GM21528 (cell line): ENCODE measurements at regions not wholly inside any gene's neighbourhood (a gene's known extent, or its start where the extent isn't known, plus 50 kb on each side); places are given as distances from the start of the nearest gene placed in this dataset.
"Not testable (repeated sequence)": the region's sequence is repeated elsewhere in the genome, so short reads cannot be mapped to it uniquely, and the experiment has no call there.

Source experiments
- ATAC-seq: cut with Tn5 transposase; IDR thresholded peaks from one replicate; pipeline ENCODE4 v1.9.1; 2021; ENCODE audit warnings: mild to moderate bottlenecking, moderate library complexity; ENCODE audit not compliant: unreplicated experiment, low FRiP score

DNA sequence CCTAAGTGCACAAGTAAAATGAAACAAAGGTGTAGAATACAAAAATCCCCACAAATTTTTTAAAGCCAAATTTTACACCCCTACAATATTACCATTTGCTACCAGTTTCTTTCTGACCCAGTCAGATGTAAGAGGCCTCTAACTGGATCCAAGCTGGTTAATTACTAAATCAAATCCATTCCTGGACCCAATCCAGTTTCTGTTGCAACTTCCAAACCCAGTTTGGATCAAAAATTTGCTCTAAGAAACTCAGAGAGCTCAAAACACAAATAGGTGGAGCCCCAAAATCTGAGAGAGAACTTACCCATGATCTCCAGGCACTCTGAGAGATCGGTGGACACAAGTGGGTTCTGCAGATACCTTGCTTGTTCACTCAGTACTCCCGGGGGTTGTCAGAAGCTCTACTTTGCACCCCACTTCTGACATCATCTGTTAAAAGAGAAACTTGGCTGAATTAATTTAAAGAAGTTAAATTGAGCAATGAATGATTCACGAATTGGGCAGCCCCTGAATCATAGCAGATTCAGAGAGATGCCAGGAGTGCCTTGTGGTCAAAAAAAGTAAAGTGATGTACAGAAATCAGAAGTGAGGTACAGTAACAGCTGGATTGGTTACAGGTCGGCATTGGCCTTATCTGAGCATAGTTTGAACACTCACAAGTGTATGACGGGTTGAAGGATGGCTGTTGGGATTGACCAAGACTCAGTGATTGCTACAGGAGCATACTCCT lies 448.0 kb downstream of the KCNT2 start:
- no peak for ATAC-seq

DNA sequence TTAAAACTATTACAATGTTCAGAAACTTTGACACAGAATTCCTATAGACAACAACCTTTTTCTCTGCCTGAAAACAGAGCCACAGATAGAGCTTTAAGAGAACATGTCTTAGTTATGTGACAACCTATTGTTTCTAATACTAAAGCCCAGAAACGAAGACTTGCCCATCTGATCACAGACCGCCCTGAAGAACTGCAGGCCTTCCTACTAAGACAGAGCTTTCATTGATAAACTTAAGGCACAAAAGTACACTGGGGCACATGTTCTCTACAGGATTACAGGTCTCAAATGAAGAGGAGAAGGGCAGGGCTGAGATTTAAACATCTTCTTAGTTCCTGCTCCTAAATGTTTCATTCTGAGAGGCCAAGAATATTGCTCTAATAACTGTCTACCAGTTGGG lies 452.7 kb downstream of the KCNT2 start:
- ATAC-seq = no peak

GRCh38 chr1:196152975-196153374 lies 455.3 kb downstream of the KCNT2 start:
- no peak for ATAC-seq

GRCh38 chr1:196152086-196152485 lies 456.2 kb downstream of the KCNT2 start:
- ATAC-seq = no peak

DNA sequence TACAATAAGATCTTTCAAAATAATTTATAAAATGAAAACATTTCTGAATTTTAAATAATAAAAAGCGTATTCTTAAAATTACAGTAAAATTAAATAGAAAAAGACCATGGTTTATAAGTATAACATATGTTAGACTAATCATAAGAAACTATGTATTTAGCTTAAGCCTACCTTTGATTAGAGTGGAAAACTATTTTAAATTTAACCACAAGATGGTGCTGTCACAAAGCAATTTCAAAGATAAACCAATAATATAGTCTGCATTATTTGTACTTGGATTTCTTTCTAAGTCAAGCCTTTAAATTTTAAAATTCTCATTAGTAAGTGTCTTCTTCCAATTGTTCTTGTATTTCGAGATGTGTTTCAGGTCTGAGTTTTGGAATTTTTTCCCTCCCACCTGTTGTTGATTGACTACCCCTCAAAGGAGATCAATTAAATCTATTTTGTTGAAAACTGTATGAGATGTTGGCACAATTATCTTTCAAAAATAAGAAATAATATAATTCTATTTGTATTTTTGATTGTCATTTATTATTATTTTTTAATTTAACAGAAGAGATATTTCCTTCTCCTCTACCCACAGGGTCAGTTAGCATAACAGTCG lies 459.8 kb downstream of the KCNT2 start:
- no peak for ATAC-seq

DNA sequence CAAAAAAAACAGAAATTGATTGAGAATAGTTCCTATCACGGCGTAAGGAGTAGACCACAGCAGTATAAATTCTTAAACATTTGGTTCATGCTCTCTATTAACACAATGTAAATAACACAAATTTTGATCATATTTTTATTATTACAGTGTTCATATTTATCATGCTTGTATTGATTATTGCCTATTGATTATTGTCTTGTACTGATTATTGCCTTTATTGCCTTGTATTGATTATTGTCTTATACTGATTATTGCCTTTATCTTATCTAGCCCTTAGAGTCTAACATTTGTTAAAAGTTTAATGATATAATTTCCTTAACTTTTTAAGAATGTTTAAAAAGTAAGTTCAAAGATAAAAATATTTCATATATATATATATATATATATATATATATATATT lies 460.7 kb downstream of the KCNT2 start:
- no peak for ATAC-seq

- ATAC-seq = not testable (repeated sequence)
These were observed 463.1 kb downstream of the KCNT2 start for GRCh38 chr1:196145151-196145550.

- ATAC-seq = no peak
These were observed 463.7 kb downstream of the KCNT2 start for GRCh38 chr1:196144588-196144987.

DNA sequence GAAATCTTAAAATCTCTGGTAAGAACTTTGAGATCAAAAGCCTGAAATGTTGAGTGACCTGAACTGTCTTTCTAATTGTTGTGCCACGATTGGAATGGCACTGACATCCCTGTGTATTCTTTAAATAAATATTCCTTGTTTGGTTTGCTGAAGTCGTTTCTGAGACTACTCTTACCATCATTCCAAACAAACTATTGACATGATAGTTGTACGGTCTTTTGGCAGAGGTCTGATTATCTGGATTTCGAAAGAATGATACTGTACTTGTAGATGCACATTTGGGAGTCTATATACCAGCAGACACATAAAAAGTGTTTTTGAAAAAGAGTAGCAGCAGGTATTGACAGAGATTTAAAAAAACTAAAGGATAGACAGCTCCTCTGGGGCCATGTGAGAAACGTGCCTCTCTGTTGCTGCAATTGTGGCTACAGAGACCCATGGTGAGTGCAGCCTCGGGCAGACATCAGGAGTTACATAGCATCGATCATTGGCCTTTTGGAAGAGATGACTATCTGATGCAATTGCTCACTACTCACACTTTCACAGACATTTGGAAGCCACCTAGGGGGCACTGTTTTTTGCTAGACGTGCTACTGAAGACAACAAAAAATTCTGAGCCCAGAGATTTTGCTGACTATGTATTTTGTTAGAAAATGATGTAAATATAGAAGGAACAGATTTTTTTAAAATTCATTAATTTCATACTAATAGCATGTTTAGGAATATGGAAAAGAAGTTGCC lies 464.5 kb downstream of the KCNT2 start:
- no peak for ATAC-seq

GRCh38 chr1:196142111-196142640 lies 466.1 kb downstream of the KCNT2 start:
- ATAC-seq = no peak

GRCh38 chr1:196136396-196136795 lies 471.8 kb downstream of the KCNT2 start:
- ATAC-seq = no peak

GRCh38 chr1:196131691-196132090 lies 476.5 kb downstream of the KCNT2 start:
- ATAC-seq = no peak

DNA sequence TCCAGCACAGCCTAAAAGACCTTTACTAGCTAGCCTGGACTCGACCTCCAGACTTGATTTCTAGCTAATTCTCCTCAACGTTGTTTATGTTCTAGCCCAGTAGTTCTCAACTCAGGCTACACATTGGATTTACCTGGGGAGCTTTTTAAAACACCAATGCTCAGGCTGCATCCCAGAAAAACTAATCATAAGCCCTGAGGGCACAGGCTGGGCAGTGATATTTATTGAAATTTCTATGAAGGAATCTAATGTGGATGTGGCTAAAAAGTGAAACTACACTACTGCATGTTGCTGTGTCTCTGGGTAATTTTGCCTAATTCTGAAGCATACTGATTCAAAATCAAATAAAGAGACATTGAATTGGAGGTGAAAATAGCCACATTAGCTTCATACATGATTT lies 479.4 kb downstream of the KCNT2 start:
- ATAC-seq = no peak

DNA sequence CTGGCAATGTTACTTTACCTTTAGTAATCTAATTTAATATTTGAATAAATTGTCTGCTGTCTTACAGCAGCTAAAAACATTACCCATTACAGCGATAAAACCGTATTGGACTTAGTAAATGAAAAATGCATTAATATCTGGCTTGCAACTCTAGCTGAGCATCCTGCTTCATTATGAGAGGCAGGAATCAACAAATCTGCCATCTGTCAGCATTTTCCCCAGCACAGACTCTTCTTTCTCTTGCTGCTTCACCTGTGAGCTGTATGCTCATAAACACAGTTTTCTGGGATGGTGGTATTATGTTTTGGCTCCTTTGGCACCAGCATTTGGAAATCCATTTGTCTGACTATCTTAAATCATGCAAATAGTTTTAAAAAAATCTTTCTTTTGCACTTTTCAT lies 487.1 kb downstream of the KCNT2 start:
- ATAC-seq = no peak

GRCh38 chr1:196115646-196116045 lies 492.6 kb downstream of the KCNT2 start:
- no peak for ATAC-seq

DNA sequence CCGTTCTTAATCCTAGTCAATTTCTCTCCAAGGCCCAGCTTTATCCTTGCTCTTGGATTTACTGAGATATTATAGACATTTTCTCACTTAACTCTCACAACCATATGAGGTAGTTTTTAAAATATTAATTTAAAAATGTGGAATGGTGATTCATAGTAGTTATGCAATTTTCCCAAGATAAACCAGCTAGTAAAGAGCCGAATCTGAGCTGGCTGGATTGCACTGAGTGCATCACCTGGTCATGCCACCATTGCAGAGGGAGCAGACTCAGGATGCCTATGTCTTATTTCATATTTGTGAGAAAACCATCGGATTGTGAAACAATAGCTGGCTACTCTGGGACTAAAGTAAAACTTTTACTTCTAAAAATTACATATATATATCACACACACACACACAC lies 494.0 kb downstream of the KCNT2 start:
- no peak for ATAC-seq

- not testable (repeated sequence) for ATAC-seq
These were observed 499.2 kb downstream of the KCNT2 start for GRCh38 chr1:196108990-196109389.

GRCh38 chr1:196105901-196106300 lies 502.3 kb downstream of the KCNT2 start:
- ATAC-seq = no peak

DNA sequence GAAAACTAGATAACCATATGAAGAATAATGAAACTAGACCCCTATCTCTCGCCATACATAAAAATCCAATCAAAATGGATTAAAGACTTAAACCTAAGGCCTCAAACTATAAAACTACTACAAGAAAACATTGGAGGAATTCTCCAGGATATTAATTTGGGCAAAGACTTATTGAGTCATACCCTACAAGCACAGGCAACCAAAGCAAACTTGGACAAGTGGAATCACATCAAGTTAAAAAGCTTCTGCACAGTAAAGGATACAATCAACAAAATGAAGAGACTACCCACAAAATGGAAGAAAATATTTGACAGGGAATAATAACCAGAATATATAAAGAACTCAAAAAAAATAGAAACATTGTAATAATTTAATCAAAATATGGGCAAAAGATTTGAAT lies 505.4 kb downstream of the KCNT2 start:
- no peak for ATAC-seq

DNA sequence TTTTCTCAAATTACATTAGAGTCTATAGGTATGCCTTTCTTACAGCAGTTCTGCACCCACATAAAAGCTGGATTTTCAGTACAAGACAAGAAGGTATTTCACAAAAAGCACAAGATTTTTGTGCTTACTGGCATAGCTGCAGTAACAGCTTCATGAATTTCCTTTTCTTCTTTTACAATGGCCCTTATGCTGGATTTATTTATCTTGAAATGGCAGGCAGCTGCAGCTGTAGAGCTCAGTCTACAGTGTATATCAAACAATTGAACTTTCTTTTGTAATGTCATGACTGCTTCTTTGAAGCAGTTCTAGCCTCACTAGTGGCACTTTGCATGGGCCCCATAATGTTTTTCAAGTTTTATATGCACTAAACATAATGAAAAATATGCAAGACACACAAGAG lies 510.2 kb downstream of the KCNT2 start:
- no peak for ATAC-seq

DNA sequence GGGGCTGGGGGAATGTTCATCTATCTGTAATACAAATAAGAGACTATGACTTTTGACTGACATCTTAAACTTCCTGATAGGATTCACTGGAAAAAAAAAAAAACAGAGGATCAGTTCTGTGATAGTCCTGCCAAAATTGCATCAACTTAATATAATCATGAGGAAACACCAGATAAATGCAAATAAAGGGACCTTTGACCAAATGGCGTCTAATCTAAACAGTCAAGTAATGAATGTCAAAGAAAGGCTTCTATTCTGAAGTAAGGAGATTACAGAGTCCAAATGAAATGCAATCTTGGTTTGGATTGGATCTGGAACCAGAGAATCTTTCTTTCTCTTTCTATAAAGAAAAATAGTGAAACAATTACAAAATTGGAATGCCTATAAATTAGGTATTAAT lies 513.4 kb downstream of the KCNT2 start:
- ATAC-seq = no peak
